ENCODE measurements at regions not wholly inside any gene's neighbourhood (a gene's known extent, or its start where the extent isn't known, plus 50 kb on each side); places are given as distances from the start of the nearest gene placed in this dataset.

GRCh38 chr2:228655331-228655730 lies 473.8 kb upstream of the SPHKAP start:
- TF ChIP-seq CTCF (IDR thresholded peaks at IDR 0.05): no peak
- no peak for TF ChIP-seq POLR2A (IDR thresholded peaks at IDR 0.05; ENCODE audit: low read depth)
- no peak for TF ChIP-seq EP300 (IDR thresholded peaks at IDR 0.05)
